Colonic mucosa (tissue), 4 donors: ENCODE measurements at regions not wholly inside any gene's neighbourhood (a gene's known extent, or its start where the extent isn't known, plus 50 kb on each side); places are given as distances from the start of the nearest gene placed in this dataset.

Experiments used
- DNase-seq: peaks from one replicate; pipeline ENCODE4 v3.0.0-alpha.2; 2020
- H3K27ac ChIP-seq: fragments of 200-600 bp; one replicate; pipeline ENCODE4 v1.8.0; 2021
- H3K27me3 ChIP-seq: fragments of 200-600 bp; one replicate; pipeline ENCODE4 v1.8.0; 2021
- H3K36me3 ChIP-seq: fragments of 200-600 bp; one replicate; pipeline ENCODE4 v1.8.0; 2021
- H3K4me1 ChIP-seq: fragments of 200-600 bp; one replicate; pipeline ENCODE4 v1.8.0; 2021; ENCODE audit warnings: mild to moderate bottlenecking
- H3K4me3 ChIP-seq: fragments of 200-600 bp; one replicate; pipeline ENCODE4 v1.8.0; 2021
- H3K9ac ChIP-seq, 2 donors: one replicate each; pipeline ENCODE4 v1.7.0; 2013; ENCODE audit warnings: control low read depth in 2 of 2, low read depth in 2 of 2, low read length in 2 of 2
- H3K9me3 ChIP-seq: fragments of 200-600 bp; one replicate; pipeline ENCODE4 v1.8.0; 2021
- CTCF ChIP-seq: fragments of 200-600 bp; IDR thresholded peaks from one replicate; pipeline ENCODE4 v1.8.0; 2022; ENCODE audit warnings: antibody characterized with exemption, mild to moderate bottlenecking
- intact Hi-C: fragments of 100-400 bp; cut with DNase I; formaldehyde crosslinking; loops from one replicate; pipeline ENCODE4 v1.14.1; 2022
- donor health status: healthy.
- donor health status: DM: no; HTN: no; CAD: no.
- donor health status: DM: no; HTN: no; CAD: no.

GRCh38 chr2:67755156-67755882, 307.5 kb downstream of the C1D start:
- no peaks in the 10 kb centered on the region for H3K36me3 ChIP-seq
- no peak overlapping the region for H3K4me3 ChIP-seq
- H3K9ac ChIP-seq, result no peak overlapping the region
- H3K4me1 ChIP-seq, result no peaks in the 10 kb centered on the region
- intact Hi-C loops, result no loop called here
- no peaks in the 10 kb centered on the region for H3K9me3 ChIP-seq
- H3K27ac ChIP-seq, result no peak overlapping the region
- TF ChIP-seq CTCF, result no peak
- no peaks in the 10 kb centered on the region for H3K27me3 ChIP-seq
- DNase-seq, result no peak

- Histone ChIP-seq H3K27ac (no peak overlapping the region), H3K4me3 (no peak overlapping the region), H3K27me3 (no peaks in the 10 kb centered on the region), H3K9ac (no peak overlapping the region), H3K4me1 (no peaks in the 10 kb centered on the region), H3K36me3 (no peaks in the 10 kb centered on the region), H3K9me3 (no peaks in the 10 kb centered on the region)
- DNase-seq, result no peak
- TF ChIP-seq CTCF, result no peak
- intact Hi-C loops, result no loop called here
Observed at GRCh38 chr2:67760995-67761394, 301.8 kb downstream of the C1D start.

- Histone ChIP-seq H3K27ac (no peak overlapping the region), H3K4me1 (no peaks in the 10 kb centered on the region), H3K36me3 (no peaks in the 10 kb centered on the region), H3K9me3 (no peaks in the 10 kb centered on the region), H3K4me3 (no peak overlapping the region), H3K27me3 (no peaks in the 10 kb centered on the region), H3K9ac (no peak overlapping the region)
- DNase-seq, result no peak
- no peak for TF ChIP-seq CTCF
- intact Hi-C loops, result no loop called here
Observed at GRCh38 chr2:67771380-67771779, 291.4 kb downstream of the C1D start.

- no peaks in the 10 kb centered on the region for H3K4me1 ChIP-seq
- H3K36me3 ChIP-seq, result no peaks in the 10 kb centered on the region
- no peak overlapping the region for H3K4me3 ChIP-seq
- H3K27ac ChIP-seq, result no peak overlapping the region
- H3K9ac ChIP-seq, result no peak overlapping the region
- no peak for DNase-seq
- H3K27me3 ChIP-seq, result no peaks in the 10 kb centered on the region
- no peak for TF ChIP-seq CTCF
- intact Hi-C loops, result no loop called here
- H3K9me3 ChIP-seq, result no peaks in the 10 kb centered on the region
Observed at GRCh38 chr2:67772216-67773170, 290.3 kb downstream of the C1D start.

- DNase-seq, result no peak
- Histone ChIP-seq H3K36me3 (no peaks in the 10 kb centered on the region), H3K4me1 (no peaks in the 10 kb centered on the region), H3K4me3 (no peak overlapping the region), H3K9me3 (no peaks in the 10 kb centered on the region), H3K27me3 (no peaks in the 10 kb centered on the region), H3K9ac (no peak overlapping the region), H3K27ac (no peak overlapping the region)
- intact Hi-C loops, result no loop called here
- no peak for TF ChIP-seq CTCF
Observed at GRCh38 chr2:67773851-67774250, 289.0 kb downstream of the C1D start.
